ENCODE measurements at regions not wholly inside any gene's neighbourhood (a gene's known extent, or its start where the extent isn't known, plus 50 kb on each side); places are given as distances from the start of the nearest gene placed in this dataset.

- TF ChIP-seq, protein P1, sequence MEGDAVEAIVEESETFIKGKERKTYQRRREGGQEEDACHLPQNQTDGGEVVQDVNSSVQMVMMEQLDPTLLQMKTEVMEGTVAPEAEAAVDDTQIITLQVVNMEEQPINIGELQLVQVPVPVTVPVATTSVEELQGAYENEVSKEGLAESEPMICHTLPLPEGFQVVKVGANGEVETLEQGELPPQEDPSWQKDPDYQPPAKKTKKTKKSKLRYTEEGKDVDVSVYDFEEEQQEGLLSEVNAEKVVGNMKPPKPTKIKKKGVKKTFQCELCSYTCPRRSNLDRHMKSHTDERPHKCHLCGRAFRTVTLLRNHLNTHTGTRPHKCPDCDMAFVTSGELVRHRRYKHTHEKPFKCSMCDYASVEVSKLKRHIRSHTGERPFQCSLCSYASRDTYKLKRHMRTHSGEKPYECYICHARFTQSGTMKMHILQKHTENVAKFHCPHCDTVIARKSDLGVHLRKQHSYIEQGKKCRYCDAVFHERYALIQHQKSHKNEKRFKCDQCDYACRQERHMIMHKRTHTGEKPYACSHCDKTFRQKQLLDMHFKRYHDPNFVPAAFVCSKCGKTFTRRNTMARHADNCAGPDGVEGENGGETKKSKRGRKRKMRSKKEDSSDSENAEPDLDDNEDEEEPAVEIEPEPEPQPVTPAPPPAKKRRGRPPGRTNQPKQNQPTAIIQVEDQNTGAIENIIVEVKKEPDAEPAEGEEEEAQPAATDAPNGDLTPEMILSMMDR (IDR thresholded peaks at IDR 0.05; ENCODE audit: low read depth, low read length), result no peak
- H3K36me3 ChIP-seq, result no peaks in the 10 kb centered on the region
- no peak for DNase-seq (ENCODE audit: low read depth in 1 of 2, low spot score in 1 of 2)
- H3K4me3 ChIP-seq, result no peak overlapping the region
- H3K27me3 ChIP-seq, result no peaks in the 10 kb centered on the region
- no peak overlapping the region for H3K27ac ChIP-seq
- no peaks in the 10 kb centered on the region for H3K9me3 ChIP-seq (ENCODE audit: low read depth)
- H3K4me1 ChIP-seq (ENCODE audit: low read depth), result no peaks in the 10 kb centered on the region
Observed at GRCh38 chr5:17819783-17820182, 185.5 kb downstream of the TAF11L14 start.

DNA sequence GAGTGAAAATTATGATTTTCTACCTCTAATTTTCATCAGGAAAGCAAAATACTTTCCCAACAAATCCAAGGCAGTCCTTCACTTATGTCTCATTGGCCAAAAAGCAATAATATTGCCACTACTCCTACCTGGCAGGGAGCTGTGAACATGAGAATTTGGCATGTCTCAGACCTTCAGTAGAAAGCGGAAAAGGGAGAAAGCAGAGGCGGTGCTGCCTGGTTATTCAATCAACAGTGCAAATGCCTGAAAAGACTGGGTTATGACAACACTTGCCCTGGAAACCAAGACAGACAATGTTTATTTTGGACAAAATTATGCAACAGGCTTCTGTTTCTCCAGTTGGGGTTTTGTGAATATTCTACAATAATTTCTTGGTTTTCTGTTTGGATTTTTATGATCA lies 194.4 kb downstream of the TAF11L14 start:
- Histone ChIP-seq H3K36me3 (no peaks in the 10 kb centered on the region), H3K9me3 (ENCODE audit: low read depth) (no peaks in the 10 kb centered on the region), H3K4me1 (ENCODE audit: low read depth) (no peaks in the 10 kb centered on the region), H3K4me3 (no peak overlapping the region), H3K27me3 (no peaks in the 10 kb centered on the region), H3K27ac (no peak overlapping the region)
- no peak for DNase-seq (ENCODE audit: low read depth in 1 of 2, low spot score in 1 of 2)
- TF ChIP-seq, protein P1 (IDR thresholded peaks at IDR 0.05; ENCODE audit: low read depth, low read length), result no peak

- no peak for DNase-seq (ENCODE audit: low read depth in 1 of 2, low spot score in 1 of 2)
- Histone ChIP-seq H3K27ac (no peak overlapping the region), H3K9me3 (ENCODE audit: low read depth) (no peaks in the 10 kb centered on the region), H3K27me3 (no peaks in the 10 kb centered on the region), H3K36me3 (no peaks in the 10 kb centered on the region), H3K4me1 (ENCODE audit: low read depth) (no peaks in the 10 kb centered on the region), H3K4me3 (no peak overlapping the region)
- TF ChIP-seq, protein P1 (IDR thresholded peaks at IDR 0.05; ENCODE audit: low read depth, low read length), result no peak
Observed at GRCh38 chr5:17829456-17829855, 195.2 kb downstream of the TAF11L14 start.

- no peaks in the 10 kb centered on the region for H3K4me1 ChIP-seq (ENCODE audit: low read depth)
- TF ChIP-seq, protein P1 (IDR thresholded peaks at IDR 0.05; ENCODE audit: low read depth, low read length), result no peak
- no peak overlapping the region for H3K27ac ChIP-seq
- DNase-seq (ENCODE audit: low read depth in 1 of 2, low spot score in 1 of 2), result peak in 1 of 2 donors; percentile 39
- no peaks in the 10 kb centered on the region for H3K9me3 ChIP-seq (ENCODE audit: low read depth)
- no peaks in the 10 kb centered on the region for H3K36me3 ChIP-seq
- H3K4me3 ChIP-seq, result no peak overlapping the region
- no peaks in the 10 kb centered on the region for H3K27me3 ChIP-seq
Observed at GRCh38 chr5:17831279-17831678, 197.0 kb downstream of the TAF11L14 start.

GRCh38 chr5:17832949-17833745 lies 198.9 kb downstream of the TAF11L14 start:
- DNase-seq (ENCODE audit: low read depth in 1 of 2, low spot score in 1 of 2), result no peak
- TF ChIP-seq, protein P1 (IDR thresholded peaks at IDR 0.05; ENCODE audit: low read depth, low read length), result no peak
- no peak overlapping the region for H3K27ac ChIP-seq
- H3K4me1 ChIP-seq (ENCODE audit: low read depth), result no peaks in the 10 kb centered on the region
- no peaks in the 10 kb centered on the region for H3K36me3 ChIP-seq
- no peaks in the 10 kb centered on the region for H3K27me3 ChIP-seq
- no peaks in the 10 kb centered on the region for H3K9me3 ChIP-seq (ENCODE audit: low read depth)
- H3K4me3 ChIP-seq, result no peak overlapping the region

Data from cardiac muscle cell (in vitro differentiated cells and primary cell).